ENCODE measurements at regions not wholly inside any gene's neighbourhood (a gene's known extent, or its start where the extent isn't known, plus 50 kb on each side); places are given as distances from the start of the nearest gene placed in this dataset.
"Not testable (repeated sequence)": the region's sequence is repeated elsewhere in the genome, so short reads cannot be mapped to it uniquely, and the experiment has no call there.

DNA sequence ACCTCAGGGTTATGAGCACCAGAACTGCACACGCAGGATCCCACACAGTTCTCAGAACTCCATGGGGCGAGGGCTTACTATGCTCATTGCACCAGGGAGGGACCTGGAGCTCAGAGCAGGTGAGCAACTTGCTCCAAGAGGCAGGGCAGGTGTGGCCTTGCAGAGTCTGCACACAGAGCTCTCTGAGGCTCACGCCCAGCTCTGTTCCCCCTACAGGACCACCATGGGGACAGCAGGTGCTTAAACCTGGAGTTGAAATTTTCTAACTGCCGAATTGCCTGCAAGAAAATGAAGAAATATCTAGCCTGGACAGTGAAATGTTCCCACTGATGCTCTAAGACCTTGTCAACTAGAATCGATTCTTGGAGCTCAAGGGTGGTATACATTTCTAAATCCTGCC, 49.9 kb upstream of the MSMB start:
- ATAC-seq; H3K27ac ChIP-seq; H3K4me3 ChIP-seq; H3K36me3 ChIP-seq; intact Hi-C loops (cut with DNase I); H3K9me3 ChIP-seq; H3K4me1 ChIP-seq; FAIRE-seq; H3K27me3 ChIP-seq; DNase-seq: not testable (repeated sequence)
- WGBS, 2 donors, result 79 to 83% methylated on average over 5 of the region's 5 CpGs

DNA sequence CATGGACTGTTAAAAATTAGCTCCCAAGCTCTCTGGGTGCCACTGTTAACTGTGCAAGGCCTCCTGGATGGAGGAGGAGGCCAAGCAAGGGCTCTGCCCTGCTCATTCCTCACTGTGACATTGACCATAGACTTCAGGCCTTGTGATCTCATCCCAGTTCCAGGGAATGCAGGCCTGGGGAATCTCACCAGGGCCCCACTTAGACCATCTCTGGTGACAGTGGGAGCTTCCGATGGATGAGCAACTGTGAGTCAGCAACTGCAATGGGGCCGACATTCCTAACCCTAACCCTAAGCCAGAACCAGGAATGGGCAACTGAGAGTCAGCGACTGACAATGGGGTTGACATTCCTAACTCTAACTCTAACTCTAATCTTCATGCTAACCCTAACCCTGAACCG, 50.4 kb upstream of the MSMB start:
- ATAC-seq (no peak), FAIRE-seq (no peak), DNase-seq (no peak)
- TF ChIP-seq, protein P1, sequence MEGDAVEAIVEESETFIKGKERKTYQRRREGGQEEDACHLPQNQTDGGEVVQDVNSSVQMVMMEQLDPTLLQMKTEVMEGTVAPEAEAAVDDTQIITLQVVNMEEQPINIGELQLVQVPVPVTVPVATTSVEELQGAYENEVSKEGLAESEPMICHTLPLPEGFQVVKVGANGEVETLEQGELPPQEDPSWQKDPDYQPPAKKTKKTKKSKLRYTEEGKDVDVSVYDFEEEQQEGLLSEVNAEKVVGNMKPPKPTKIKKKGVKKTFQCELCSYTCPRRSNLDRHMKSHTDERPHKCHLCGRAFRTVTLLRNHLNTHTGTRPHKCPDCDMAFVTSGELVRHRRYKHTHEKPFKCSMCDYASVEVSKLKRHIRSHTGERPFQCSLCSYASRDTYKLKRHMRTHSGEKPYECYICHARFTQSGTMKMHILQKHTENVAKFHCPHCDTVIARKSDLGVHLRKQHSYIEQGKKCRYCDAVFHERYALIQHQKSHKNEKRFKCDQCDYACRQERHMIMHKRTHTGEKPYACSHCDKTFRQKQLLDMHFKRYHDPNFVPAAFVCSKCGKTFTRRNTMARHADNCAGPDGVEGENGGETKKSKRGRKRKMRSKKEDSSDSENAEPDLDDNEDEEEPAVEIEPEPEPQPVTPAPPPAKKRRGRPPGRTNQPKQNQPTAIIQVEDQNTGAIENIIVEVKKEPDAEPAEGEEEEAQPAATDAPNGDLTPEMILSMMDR (IDR thresholded peaks at IDR 0.05), result no peak
- intact Hi-C loops (cut with DNase I), result no loop called here
- H3K27ac ChIP-seq, result no peak overlapping the region
- H3K4me1 ChIP-seq, result no peaks in the 10 kb centered on the region
- no peak overlapping the region for H3K4me3 ChIP-seq
- WGBS, 2 donors, result 91 to 93% methylated on average over 4 of the region's 4 CpGs
- H3K27me3 ChIP-seq, result no peaks in the 10 kb centered on the region
- H3K36me3 ChIP-seq, result no peaks in the 10 kb centered on the region
- H3K9me3 ChIP-seq, result no peaks in the 10 kb centered on the region

DNA sequence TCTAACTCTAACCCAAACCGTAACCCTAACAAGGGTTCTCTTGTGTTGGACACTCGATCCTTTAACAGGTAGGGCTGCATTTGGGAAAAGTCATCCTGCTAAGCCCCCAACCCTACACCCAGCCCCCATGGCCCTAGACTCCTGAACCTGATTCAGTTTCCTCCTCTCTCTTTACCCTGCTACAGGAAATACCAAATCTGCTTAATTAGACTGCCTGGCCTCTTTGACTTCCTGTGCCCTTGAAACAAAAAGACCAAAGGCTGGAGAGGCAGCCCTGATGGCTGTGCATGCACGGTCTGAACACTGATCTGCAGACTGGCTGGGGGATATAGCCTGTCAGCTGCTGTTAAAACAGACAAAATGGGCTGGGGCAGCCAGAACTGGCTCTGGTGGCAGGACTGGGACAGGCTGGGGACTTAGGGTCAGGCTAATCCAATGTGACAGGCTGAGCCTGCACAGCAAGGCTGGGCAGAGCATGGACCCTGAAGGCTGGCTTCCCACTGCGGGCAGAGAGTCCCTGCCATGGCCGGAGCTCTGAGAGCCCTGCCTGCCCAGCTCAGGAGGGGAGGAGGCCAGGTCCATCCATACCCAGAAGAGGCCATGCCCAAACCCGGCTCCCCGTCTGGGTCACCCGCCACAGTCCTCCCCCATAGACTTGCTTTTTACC, 51.0 kb upstream of the MSMB start:
- FAIRE-seq (no peak), DNase-seq (peak in 1 of 6 donors; percentile 50), ATAC-seq (no peak)
- H3K27ac ChIP-seq, result no peak overlapping the region
- TF ChIP-seq, protein P1 (IDR thresholded peaks at IDR 0.05), result no peak
- no peak overlapping the region for H3K4me3 ChIP-seq
- WGBS, 2 donors, result 81 to 83% methylated on average over 6 to 8 of the region's 8 CpGs
- H3K36me3 ChIP-seq, result no peaks in the 10 kb centered on the region
- no peaks in the 10 kb centered on the region for H3K9me3 ChIP-seq
- no peaks in the 10 kb centered on the region for H3K27me3 ChIP-seq
- intact Hi-C loops (cut with DNase I), result no loop called here
- H3K4me1 ChIP-seq, result no peaks in the 10 kb centered on the region

DNA sequence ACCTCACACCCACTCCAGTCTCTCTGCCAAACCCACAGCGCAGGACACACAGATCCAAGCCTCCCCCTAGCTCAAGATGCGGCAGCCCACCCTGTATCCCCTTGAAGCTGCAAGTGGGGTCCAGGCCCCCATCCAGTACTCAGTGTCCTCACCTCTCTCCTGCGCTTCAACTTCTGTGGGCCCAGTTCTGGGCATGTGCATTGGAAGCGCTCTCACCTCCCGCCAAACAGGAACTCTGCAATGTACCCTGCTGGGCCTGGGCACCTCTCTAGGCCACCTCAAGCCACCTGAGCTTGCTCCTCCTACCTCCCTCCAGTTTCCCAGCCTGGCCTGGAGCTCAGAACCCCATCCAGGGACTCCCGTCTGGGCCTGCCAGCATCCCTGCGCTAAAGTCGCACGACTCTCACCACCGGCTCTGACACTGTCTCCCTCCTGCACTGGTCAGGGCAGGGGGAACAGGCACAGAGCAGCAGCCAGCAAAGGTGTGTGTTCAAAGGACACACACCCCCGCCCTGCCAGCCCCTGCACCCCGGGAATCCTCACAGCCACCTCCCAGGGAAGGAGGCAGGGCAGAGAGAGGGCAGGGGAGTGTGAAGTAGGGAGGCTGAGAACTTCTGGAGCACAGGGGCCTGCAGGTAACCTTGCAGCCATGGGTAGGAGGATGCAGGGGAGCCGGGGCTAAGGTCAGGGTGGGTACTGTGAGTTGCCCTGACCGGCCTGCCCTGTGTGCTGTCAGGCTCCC, 51.7 kb upstream of the MSMB start:
- Histone ChIP-seq H3K4me3 (no peak overlapping the region), H3K4me1 (no peaks in the 10 kb centered on the region), H3K27ac (no peak overlapping the region), H3K9me3 (no peaks in the 10 kb centered on the region), H3K27me3 (no peaks in the 10 kb centered on the region), H3K36me3 (no peaks in the 10 kb centered on the region)
- FAIRE-seq (no peak), DNase-seq (no peak), ATAC-seq (no peak)
- TF ChIP-seq, protein P1 (IDR thresholded peaks at IDR 0.05), result no peak
- intact Hi-C loops (cut with DNase I), result no loop called here
- 86 to 90% methylated on average over 13 to 14 of the region's 14 CpGs for WGBS, 2 donors

DNA sequence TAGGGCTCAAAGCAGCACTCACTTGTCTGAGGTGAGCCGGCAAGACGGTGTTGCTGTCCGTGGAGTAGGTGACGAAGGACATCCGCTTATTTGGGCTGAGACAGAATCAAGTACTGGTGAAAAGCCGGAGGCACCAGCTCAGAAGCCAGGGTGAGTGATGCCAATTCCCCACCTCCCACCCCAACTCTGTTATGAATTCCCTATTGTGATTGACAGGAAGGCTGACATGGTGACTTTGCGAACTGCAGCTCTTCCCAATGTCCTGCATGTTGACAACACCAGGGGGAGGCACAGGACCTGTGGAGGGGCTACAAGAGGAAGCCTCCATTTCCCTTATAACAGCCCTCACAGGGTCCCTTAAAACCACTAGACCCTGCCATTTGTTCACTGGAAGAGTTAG, 52.3 kb upstream of the MSMB start:
- intact Hi-C loops (cut with DNase I), result no loop called here
- DNase-seq (no peak), ATAC-seq (no peak), FAIRE-seq (no peak)
- H3K36me3 ChIP-seq, result no peaks in the 10 kb centered on the region
- H3K27ac ChIP-seq, result no peak overlapping the region
- no peaks in the 10 kb centered on the region for H3K27me3 ChIP-seq
- no peaks in the 10 kb centered on the region for H3K4me1 ChIP-seq
- H3K4me3 ChIP-seq, result no peak overlapping the region
- no peaks in the 10 kb centered on the region for H3K9me3 ChIP-seq
- 89 to 94% methylated on average over 7 of the region's 7 CpGs for WGBS, 2 donors
- TF ChIP-seq, protein P1 (IDR thresholded peaks at IDR 0.05), result no peak

DNA sequence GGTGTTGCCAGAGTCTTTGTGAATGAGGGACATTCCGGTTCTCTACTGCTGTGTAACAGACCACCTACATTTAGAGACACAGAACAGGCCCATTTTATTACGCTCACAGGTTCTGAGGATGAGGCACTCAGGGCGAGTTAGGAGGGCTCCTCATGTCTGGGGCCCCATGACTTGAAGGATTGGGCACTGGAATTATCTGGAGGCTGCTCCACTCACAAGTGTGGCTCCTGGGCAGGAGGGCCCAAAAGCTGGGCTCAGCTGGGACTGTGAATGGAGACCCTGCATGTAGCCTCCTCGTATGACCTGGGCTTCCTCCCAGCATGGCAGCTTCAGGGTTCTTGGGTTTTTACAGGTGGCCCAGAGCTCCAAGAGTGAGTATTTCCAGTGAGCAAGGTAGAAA, 52.9 kb upstream of the MSMB start:
- intact Hi-C loops (cut with DNase I); H3K4me3 ChIP-seq; DNase-seq; FAIRE-seq; H3K27me3 ChIP-seq; H3K36me3 ChIP-seq; ATAC-seq; H3K9me3 ChIP-seq; H3K27ac ChIP-seq; H3K4me1 ChIP-seq: not testable (repeated sequence)
- WGBS, 2 donors, result 74 to 84% methylated on average over 4 of the region's 4 CpGs

All from pancreas (tissue), 10 donors.